PC-9 (cell line): ENCODE measurements at regions not wholly inside any gene's neighbourhood (a gene's known extent, or its start where the extent isn't known, plus 50 kb on each side); places are given as distances from the start of the nearest gene placed in this dataset.

Source experiments
- EZH2 ChIP-seq: fragments of 200-600 bp; sonication (generic); IDR thresholded peaks from 2 replicates; pipeline ENCODE4 v1.8.0; 2017; ENCODE audit warnings: antibody characterized with exemption, low read depth
- TF ChIP-seq, protein P1 (sequence below): fragments of 200-600 bp; sonication (generic); conservative IDR thresholded peaks from 2 replicates; pipeline ENCODE4 v1.6.1; 2017; ENCODE audit warnings: mixed run types, antibody characterized with exemption, mild to moderate bottlenecking, moderate library complexity

DNA sequence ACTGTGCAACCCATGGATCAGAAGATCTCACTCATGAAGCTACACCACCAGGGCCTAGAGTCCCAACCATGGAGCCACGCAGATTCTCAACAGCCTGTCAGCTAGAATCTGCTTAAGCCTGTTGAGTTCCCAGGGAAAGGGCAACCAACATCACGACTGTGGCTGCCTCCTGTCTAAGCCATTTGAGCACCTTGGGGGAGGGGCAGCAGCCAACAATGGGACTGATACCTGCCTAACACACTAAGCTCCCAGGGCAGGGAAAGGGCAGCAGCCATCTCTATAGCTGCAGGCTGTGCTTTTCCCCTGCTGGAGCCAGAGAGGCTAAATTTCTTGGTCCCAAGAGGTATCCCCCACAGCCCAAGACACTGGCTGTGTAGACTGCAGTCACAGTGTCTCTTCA is 96.5 kb upstream of the TCEAL2 start:
- TF ChIP-seq, protein P1, sequence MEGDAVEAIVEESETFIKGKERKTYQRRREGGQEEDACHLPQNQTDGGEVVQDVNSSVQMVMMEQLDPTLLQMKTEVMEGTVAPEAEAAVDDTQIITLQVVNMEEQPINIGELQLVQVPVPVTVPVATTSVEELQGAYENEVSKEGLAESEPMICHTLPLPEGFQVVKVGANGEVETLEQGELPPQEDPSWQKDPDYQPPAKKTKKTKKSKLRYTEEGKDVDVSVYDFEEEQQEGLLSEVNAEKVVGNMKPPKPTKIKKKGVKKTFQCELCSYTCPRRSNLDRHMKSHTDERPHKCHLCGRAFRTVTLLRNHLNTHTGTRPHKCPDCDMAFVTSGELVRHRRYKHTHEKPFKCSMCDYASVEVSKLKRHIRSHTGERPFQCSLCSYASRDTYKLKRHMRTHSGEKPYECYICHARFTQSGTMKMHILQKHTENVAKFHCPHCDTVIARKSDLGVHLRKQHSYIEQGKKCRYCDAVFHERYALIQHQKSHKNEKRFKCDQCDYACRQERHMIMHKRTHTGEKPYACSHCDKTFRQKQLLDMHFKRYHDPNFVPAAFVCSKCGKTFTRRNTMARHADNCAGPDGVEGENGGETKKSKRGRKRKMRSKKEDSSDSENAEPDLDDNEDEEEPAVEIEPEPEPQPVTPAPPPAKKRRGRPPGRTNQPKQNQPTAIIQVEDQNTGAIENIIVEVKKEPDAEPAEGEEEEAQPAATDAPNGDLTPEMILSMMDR: no peak
- no peak for TF ChIP-seq EZH2
